Fibroblast of lung (primary cell): ENCODE measurements at regions not wholly inside any gene's neighbourhood (a gene's known extent, or its start where the extent isn't known, plus 50 kb on each side); places are given as distances from the start of the nearest gene placed in this dataset.

Experiments
- DNase-seq, 2 donors: peaks; one replicate each; pipeline versions ENCODE4 v3.0.0 to v3.0.0-alpha.2; 2010; ENCODE audit warnings: low read depth in 2 of 2
- H2AFZ ChIP-seq: 2 replicates; pipeline ENCODE4 v1.5.1; 2012; ENCODE audit warnings: low read length, control low read depth, inconsistent platforms
- H3K27ac ChIP-seq: 2 replicates; pipeline ENCODE4 v1.5.1; 2011; ENCODE audit warnings: low read length, control low read depth; ENCODE audit not compliant: insufficient read depth
- H3K27me3 ChIP-seq: 2 replicates; pipeline ENCODE4 v1.5.1; 2011; ENCODE audit warnings: mild to moderate bottlenecking, low read length; ENCODE audit not compliant: control insufficient read depth, insufficient read depth
- H3K36me3 ChIP-seq: 2 replicates; pipeline ENCODE4 v1.5.1; 2011; ENCODE audit warnings: low read length; ENCODE audit not compliant: control insufficient read depth, insufficient read depth
- H3K4me1 ChIP-seq: 2 replicates; pipeline ENCODE4 v1.5.1; 2011; ENCODE audit warnings: low read length; ENCODE audit not compliant: control insufficient read depth, insufficient read depth; ENCODE audit errors: extremely low read depth
- H3K4me2 ChIP-seq: 2 replicates; pipeline ENCODE4 v1.5.1; 2011; ENCODE audit warnings: low read length, control low read depth; ENCODE audit not compliant: insufficient read depth; ENCODE audit errors: extremely low read depth
- H3K4me3 ChIP-seq, 4 experiments: fragments of 200-600 bp in 1 of 4; sonication (generic) in 1 of 4; replicated peaks in 1 of 4; 2 replicates each; pipeline ENCODE4 v1.5.1; 2011 to 2016; ENCODE audit warnings: low read length in 4 of 4, low read depth in 3 of 4, mild to moderate bottlenecking in 3 of 4, control low read depth in 2 of 4, inconsistent platforms in 1 of 4, mixed read lengths in 1 of 4; ENCODE audit not compliant: insufficient read depth in 1 of 4; ENCODE audit errors: control extremely low read depth in 1 of 4
- H3K79me2 ChIP-seq: 2 replicates; pipeline ENCODE4 v1.5.1; 2012; ENCODE audit warnings: mild to moderate bottlenecking, low read length, inconsistent platforms; ENCODE audit not compliant: control insufficient read depth, insufficient read depth
- H3K9ac ChIP-seq: 2 replicates; pipeline ENCODE4 v1.5.1; 2011; ENCODE audit warnings: mild to moderate bottlenecking, low read length, control low read depth; ENCODE audit not compliant: insufficient read depth
- H3K9me3 ChIP-seq: 2 replicates; pipeline ENCODE4 v1.5.1; 2012; ENCODE audit warnings: low read depth, low read length; ENCODE audit not compliant: control insufficient read depth, insufficient read depth
- H4K20me1 ChIP-seq: 2 replicates; pipeline ENCODE4 v1.5.1; 2011; ENCODE audit warnings: low read length; ENCODE audit not compliant: control insufficient read depth, insufficient read depth; ENCODE audit errors: extremely low read depth
- CTCF ChIP-seq, 2 donors: IDR thresholded peaks in 1 of 2; conservative IDR thresholded peaks in 1 of 2; 1 replicate in 1 of 2; 2 replicates in 1 of 2; pipeline ENCODE4 v1.5.1; 2011 to 2012; ENCODE audit warnings: low read length in 2 of 2, control low read depth in 1 of 2, inconsistent platforms in 1 of 2, low read depth in 1 of 2, mild to moderate bottlenecking in 1 of 2
- EZH2 ChIP-seq: IDR thresholded peaks from 2 replicates; pipeline ENCODE4 v1.5.1; 2012; ENCODE audit warnings: low read length, control low read depth, mild to moderate bottlenecking; ENCODE audit errors: missing control alignments

DNA sequence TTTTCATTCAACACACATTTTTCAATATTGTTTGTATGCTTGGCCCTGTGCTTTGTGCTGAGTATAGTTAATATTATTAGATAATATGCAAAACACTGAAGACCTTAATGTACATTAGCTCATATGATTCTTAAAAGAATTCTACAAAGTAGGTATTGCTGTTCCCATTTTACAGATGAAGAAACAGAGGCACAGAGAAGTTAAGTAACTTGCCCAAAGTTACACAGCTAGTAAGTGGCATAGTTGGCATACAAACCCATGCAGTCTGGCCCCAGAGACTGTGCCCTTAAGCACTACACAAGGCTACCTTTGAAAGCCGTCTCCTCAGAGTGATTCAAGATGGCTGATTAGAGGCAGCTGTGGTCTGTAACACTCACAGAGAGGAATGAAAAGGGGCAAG, 293.4 kb upstream of the F9 start:
- H3K27me3 ChIP-seq, result no peaks in the 10 kb centered on the region
- no peak overlapping the region for H3K27ac ChIP-seq
- no peak overlapping the region for H3K4me2 ChIP-seq
- no peak for DNase-seq
- no peaks in the 10 kb centered on the region for H4K20me1 ChIP-seq
- H3K4me1 ChIP-seq, result no peaks in the 10 kb centered on the region
- no peaks in the 10 kb centered on the region for H3K36me3 ChIP-seq
- no peaks in the 10 kb centered on the region for H3K79me2 ChIP-seq
- H3K4me3 ChIP-seq, result no peak overlapping the region
- TF ChIP-seq EZH2 (no peak), CTCF (conservative IDR thresholded peaks at IDR 0.05 in 1 of 2, IDR thresholded peaks at IDR 0.05 in 1 of 2; ENCODE audit: low read depth in 1 of 2, low read length in 2 of 2) (no peak)
- H2AFZ ChIP-seq, result no peak overlapping the region
- H3K9ac ChIP-seq, result no peak overlapping the region
- H3K9me3 ChIP-seq, result no peaks in the 10 kb centered on the region

- H3K9ac ChIP-seq, result no peak overlapping the region
- no peaks in the 10 kb centered on the region for H3K4me1 ChIP-seq
- no peaks in the 10 kb centered on the region for H3K36me3 ChIP-seq
- H3K79me2 ChIP-seq, result no peaks in the 10 kb centered on the region
- H3K4me2 ChIP-seq, result no peak overlapping the region
- H3K27ac ChIP-seq, result no peak overlapping the region
- no peaks in the 10 kb centered on the region for H4K20me1 ChIP-seq
- no peak for TF ChIP-seq EZH2
- TF ChIP-seq CTCF (conservative IDR thresholded peaks at IDR 0.05 in 1 of 2, IDR thresholded peaks at IDR 0.05 in 1 of 2; ENCODE audit: low read depth in 1 of 2, low read length in 2 of 2), result no peak
- no peaks in the 10 kb centered on the region for H3K27me3 ChIP-seq
- H3K4me3 ChIP-seq, result no peak overlapping the region
- no peak overlapping the region for H2AFZ ChIP-seq
- no peak for DNase-seq
- no peaks in the 10 kb centered on the region for H3K9me3 ChIP-seq
Observed at GRCh38 chrX:139234898-139235297, 295.6 kb upstream of the F9 start.

DNA sequence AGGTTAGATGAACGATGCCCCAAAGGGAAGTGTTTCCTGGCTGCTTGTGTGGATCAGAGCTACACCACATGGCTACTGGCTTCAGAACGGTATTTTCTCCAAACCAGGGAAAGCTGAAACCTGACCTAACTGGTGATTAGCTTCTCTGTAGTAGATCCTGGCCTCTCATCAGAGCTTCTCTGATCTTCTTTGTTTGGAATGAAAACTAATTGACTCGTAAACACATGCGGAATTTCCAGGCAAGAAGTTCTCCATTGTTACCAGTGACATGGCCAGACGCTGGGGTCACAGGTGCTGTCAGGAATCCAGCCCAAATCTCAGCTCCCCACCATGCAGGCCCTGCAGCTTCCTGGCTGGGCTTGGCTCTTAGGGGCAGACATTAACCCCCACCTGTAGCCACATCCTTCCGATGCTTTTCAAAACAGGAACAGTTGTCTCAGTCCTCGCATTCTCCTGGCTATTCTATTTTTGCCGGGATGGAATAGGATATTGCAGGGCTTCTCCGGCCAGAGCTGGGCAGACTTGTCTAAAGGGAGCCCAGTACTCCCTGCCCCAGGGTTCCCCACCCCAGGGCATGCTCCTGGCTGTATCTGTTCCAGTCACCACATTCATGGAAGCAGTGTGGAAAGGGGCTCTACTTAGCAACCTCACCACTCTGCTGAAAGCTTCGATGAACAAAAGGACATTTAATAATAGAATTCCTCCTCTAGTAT, 305.4 kb upstream of the F9 start:
- H4K20me1 ChIP-seq, result no peaks in the 10 kb centered on the region
- no peak overlapping the region for H2AFZ ChIP-seq
- no peaks in the 10 kb centered on the region for H3K4me1 ChIP-seq
- DNase-seq, result peak in 1 of 2 donors; percentile 16
- no peak for TF ChIP-seq CTCF (conservative IDR thresholded peaks at IDR 0.05 in 1 of 2, IDR thresholded peaks at IDR 0.05 in 1 of 2; ENCODE audit: low read depth in 1 of 2, low read length in 2 of 2)
- no peak for TF ChIP-seq EZH2
- H3K4me3 ChIP-seq, result no peak overlapping the region
- no peaks in the 10 kb centered on the region for H3K36me3 ChIP-seq
- no peaks in the 10 kb centered on the region for H3K27me3 ChIP-seq
- H3K9ac ChIP-seq, result no peak overlapping the region
- H3K27ac ChIP-seq, result no peak overlapping the region
- H3K9me3 ChIP-seq, result no peaks in the 10 kb centered on the region
- H3K4me2 ChIP-seq, result no peak overlapping the region
- no peaks in the 10 kb centered on the region for H3K79me2 ChIP-seq
